CD4-positive, alpha-beta T cell treated with Interleukin-6 for 4 hours (primary cell): ENCODE measurements at regions not wholly inside any gene's neighbourhood (a gene's known extent, or its start where the extent isn't known, plus 50 kb on each side); places are given as distances from the start of the nearest gene placed in this dataset.

Experiments
- DNase-seq: peaks from one replicate; pipeline ENCODE4 v3.0.0-alpha.2; 2020; ENCODE audit warnings: mixed read lengths

DNA sequence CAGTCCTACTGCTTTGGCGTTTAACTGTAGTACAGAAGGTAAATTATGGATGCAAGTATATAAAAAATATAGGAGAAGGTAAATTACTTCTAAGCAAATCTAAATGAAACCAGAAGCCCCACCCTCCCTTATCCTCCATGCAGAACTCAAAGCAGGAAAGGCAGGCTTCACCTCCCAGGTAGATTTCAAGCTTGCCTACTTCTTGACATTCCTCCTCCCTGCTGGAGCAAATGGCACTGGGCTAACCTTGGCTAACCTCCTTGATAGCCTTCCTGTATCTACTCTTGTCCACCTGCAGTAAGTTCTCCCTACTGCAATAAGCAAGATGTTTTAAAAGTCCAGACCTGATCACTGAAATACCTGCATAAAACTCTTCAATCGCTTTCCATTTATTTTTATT, 396.0 kb downstream of the IRS2 start:
- no peak for DNase-seq

DNA sequence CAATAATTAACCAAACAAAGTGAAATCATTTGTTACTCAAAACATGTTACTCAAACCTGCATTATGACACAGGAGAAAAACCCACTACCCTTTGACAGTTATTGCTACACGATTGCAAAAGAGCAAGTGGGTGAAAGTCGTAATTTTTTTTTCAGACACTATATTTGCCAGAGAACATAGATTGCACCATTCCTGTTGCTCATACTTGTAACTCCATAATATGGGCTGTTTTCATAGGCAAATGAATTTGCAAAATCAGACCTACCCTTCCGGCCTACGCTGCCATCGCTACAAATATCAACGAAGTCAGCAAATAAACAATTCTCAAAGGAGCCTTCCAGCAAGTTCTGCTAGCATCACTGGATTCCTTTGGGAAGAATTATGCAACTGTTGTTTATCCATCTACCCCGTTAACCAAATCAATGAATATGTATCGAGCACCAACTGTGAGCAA, 396.5 kb downstream of the IRS2 start:
- no peak for DNase-seq

DNA sequence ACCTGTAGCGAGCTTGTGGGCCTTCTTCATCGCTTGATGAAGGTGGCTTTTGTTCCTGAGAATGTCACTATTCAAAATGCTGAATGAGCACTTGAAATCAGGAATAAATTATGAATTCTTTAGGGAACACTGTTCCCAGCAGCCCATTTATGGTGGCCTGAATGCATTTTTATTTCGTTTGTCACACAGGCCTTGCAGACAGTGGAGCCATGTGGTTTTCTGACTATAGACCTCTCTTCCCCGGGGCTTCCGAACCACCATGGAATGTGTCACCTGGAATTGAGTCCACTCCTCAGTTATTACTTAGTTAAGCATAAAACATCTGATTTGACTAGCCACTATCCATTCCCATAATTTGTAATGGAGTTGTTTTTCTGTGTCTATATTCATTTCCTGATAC, 396.9 kb downstream of the IRS2 start:
- DNase-seq, result no peak

GRCh38 chr13:109387471-109387870, 398.9 kb downstream of the IRS2 start:
- no peak for DNase-seq

GRCh38 chr13:109385242-109385560, 401.2 kb downstream of the IRS2 start:
- DNase-seq, result no peak

DNA sequence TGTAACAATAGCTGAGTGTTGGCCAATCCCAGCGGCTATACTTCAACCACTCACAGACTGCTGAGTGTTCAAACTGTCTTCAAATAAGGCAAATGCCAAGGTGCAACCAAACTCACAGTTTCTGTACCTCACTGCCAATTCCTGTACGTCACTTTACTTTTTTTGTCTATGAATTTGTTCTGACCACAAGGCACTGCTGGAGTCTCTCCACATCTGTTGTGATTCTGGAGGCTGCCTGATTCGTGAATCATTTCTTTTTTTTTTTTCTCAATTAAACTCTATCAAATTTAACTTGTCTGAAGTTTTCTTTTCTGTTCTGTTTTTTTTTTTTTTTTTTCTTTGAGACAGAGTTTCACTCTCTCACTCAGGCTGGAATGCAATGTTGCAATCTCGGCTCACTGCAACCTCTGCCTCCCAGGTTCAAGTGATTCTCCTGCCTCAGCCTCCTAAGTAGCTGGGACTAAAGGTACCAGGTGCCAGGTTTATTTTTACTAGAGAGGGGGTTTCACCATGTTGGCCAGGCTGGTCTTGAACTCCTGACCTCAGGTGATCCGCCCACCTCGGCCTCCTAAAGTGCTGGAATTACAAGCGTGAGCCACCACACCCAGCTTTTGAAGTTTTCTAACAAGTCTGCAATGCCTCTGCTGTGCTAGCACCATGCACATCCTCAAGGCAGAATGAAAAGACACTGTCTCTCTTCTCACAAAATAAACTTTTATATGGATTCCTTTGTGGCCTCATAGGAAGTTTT, 401.7 kb downstream of the IRS2 start:
- no peak for DNase-seq

DNA sequence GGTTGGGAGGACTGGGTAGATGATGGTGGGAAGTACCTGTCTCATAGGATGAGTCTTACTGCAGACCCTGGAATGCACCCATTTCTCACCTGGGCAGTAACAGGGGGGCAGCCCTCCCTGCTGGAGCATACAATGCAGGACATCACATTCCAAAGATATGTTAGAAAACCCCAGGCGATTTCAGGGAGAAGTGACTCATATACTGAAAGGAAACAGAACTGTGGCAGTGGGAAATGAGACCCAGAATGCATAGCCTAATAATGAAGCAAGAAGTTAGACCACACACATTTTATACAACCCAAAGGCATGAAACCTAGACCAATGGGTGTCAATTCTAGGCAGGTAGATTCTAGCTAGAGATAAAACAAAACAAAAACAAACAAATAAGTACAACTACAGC, 402.7 kb downstream of the IRS2 start:
- no peak for DNase-seq

- no peak for DNase-seq
These were observed 404.7 kb downstream of the IRS2 start for GRCh38 chr13:109381546-109382180.

GRCh38 chr13:109380457-109380856, 405.9 kb downstream of the IRS2 start:
- no peak for DNase-seq

- no peak for DNase-seq
These were observed 406.5 kb downstream of the IRS2 start for GRCh38 chr13:109379930-109380329.

GRCh38 chr13:109376936-109377335, 409.4 kb downstream of the IRS2 start:
- DNase-seq, result no peak

DNA sequence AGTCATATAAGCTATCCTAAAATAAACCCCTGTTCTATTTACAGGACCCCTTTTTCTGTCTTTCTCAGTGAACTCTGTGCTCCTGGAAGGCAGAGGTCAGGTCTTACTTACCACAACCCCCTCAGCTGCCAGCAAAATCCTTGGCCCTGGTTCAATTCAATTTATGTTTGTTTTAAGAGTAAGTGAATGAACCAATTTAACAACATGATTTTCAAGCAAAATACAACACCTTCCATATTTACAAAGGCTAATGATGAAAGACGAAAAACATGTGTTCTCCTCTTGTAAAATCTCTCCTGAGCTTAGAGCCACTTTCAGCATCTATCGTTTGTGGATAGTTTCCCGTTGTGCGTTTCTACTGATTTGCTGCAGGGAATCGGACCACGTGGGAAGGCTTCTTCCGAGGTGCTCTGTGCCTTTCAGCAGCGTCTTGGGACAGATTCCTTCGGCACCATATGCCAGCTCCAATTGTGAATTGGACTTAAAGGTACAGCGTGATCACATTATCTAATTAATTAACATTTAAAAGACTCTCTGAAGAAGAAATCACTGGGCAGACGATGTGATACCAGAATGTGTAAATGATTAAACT, 411.7 kb downstream of the IRS2 start:
- no peak for DNase-seq

DNA sequence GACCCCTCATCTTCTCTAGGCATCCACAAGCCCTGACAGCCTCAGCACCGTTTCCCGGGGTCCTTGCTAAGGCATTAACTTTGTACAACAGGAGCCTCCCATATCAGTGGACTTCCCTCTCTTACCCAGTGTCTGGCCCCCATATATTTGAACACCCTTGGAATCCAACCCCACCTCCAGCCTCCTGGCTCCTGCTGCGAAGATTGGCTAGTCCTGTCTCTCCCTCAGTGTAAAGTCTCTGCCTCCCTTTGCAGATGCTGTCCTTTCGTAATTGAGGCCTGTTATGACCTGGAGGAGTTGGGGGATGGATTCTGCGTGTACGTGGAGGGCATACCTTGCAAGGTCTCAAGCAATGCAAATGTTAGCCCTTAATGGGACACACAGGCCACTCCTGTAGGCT, 413.7 kb downstream of the IRS2 start:
- no peak for DNase-seq

GRCh38 chr13:109371066-109371465, 415.3 kb downstream of the IRS2 start:
- DNase-seq, result no peak

- no peak for DNase-seq
These were observed 415.9 kb downstream of the IRS2 start for GRCh38 chr13:109370496-109370895.

DNA sequence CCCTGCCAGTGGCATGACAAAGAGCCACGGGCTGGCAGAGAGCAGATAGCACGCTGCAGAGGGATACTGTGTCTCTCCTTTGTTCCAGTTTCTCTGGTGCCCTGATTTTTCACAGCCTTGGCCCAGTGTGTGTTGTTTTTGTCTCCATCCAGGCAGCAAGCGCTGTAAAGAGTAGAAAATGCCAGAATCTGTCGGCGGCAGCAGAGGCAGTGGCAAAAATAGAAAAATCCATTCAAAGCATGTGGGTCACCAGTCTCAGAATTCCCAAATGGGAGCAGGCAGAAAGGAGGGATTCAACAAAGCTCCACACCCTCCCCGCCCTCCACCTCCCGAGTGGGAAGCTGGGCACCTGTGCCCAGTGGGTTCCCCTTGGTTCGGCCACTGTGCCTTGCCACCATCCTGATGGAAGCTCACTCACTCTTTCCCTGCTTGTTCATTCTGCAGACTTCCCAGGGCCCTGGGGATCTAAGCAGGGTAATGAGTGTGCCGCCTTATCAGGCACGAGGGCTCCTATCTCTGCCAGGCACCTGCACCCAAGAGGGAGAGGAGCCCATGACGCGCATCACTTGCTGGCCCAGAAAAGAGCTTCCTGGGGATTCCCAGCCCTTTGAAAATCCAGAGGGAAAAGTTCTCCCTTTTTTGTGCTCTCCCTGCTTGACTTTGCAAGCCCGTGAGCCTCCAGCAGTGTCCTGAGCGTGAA, 416.9 kb downstream of the IRS2 start:
- no peak for DNase-seq

- no peak for DNase-seq
These were observed 418.2 kb downstream of the IRS2 start for GRCh38 chr13:109368230-109368629.

GRCh38 chr13:109366525-109366924, 419.9 kb downstream of the IRS2 start:
- DNase-seq, result no peak

DNA sequence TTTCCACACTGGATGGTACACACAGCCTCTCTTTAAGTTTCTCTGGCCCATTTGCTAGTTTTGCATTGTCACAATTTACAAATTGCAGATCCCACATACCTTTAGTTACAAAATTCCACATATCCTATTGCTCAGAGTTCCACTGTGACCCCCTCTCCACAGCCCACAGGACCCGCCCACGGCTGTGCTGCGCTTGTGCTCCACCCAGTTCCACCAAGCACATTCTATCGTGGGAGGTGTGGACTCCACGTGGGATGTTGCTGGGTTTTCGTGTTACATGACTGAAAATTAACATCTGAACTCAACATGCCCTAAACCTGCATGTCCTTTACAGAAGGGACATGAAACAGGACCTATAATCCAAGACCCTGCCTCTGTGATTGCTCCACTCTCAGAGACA, 423.0 kb downstream of the IRS2 start:
- no peak for DNase-seq

- DNase-seq, result no peak
These were observed 423.8 kb downstream of the IRS2 start for GRCh38 chr13:109362616-109363015.

- no peak for DNase-seq
These were observed 424.7 kb downstream of the IRS2 start for GRCh38 chr13:109361562-109362289.

GRCh38 chr13:109357751-109358471, 428.5 kb downstream of the IRS2 start:
- DNase-seq, result no peak
